Glomerular visceral epithelial cell (primary cell): ENCODE measurements at regions not wholly inside any gene's neighbourhood (a gene's known extent, or its start where the extent isn't known, plus 50 kb on each side); places are given as distances from the start of the nearest gene placed in this dataset.
"Not testable (repeated sequence)": the region's sequence is repeated elsewhere in the genome, so short reads cannot be mapped to it uniquely, and the experiment has no call there.

Experiments
- DNase-seq: peaks from one replicate; pipeline ENCODE4 v3.0.0-alpha.2; 2016; ENCODE audit errors: extremely low spot score

- peak; percentile 3 for DNase-seq
Observed at GRCh38 chr5:72760259-72760658, 56.2 kb upstream of the TNPO1 start.

GRCh38 chr5:72752909-72753308 is 63.6 kb upstream of the TNPO1 start:
- DNase-seq: no peak

- DNase-seq: no peak
Observed at GRCh38 chr5:72749362-72749997, 67.0 kb upstream of the TNPO1 start.

- DNase-seq: no peak
Observed at GRCh38 chr5:72747826-72748225, 68.6 kb upstream of the TNPO1 start.

GRCh38 chr5:72746736-72747135 is 69.7 kb upstream of the TNPO1 start:
- DNase-seq: no peak

GRCh38 chr5:72744136-72744535 is 72.3 kb upstream of the TNPO1 start:
- no peak for DNase-seq

- no peak for DNase-seq
Observed at GRCh38 chr5:72741805-72742204, 74.7 kb upstream of the TNPO1 start.

- no peak for DNase-seq
Observed at GRCh38 chr5:72733810-72734209, 82.7 kb upstream of the TNPO1 start.

- DNase-seq: no peak
Observed at GRCh38 chr5:72723581-72723980, 92.9 kb upstream of the TNPO1 start.

- no peak for DNase-seq
Observed at GRCh38 chr5:72722792-72723452, 93.5 kb upstream of the TNPO1 start.

- DNase-seq: no peak
Observed at GRCh38 chr5:72721844-72722243, 94.6 kb upstream of the TNPO1 start.

- DNase-seq: no peak
Observed at GRCh38 chr5:72720205-72720604, 96.3 kb upstream of the TNPO1 start.

- DNase-seq: no peak
Observed at GRCh38 chr5:72711351-72711750, 105.1 kb upstream of the TNPO1 start.

GRCh38 chr5:72709341-72709740 is 107.1 kb upstream of the TNPO1 start:
- DNase-seq: no peak

- no peak for DNase-seq
Observed at GRCh38 chr5:72705178-72705577, 111.3 kb upstream of the TNPO1 start.

GRCh38 chr5:72703876-72704275 is 112.6 kb upstream of the TNPO1 start:
- DNase-seq: no peak

- DNase-seq: no peak
Observed at GRCh38 chr5:72702881-72703434, 113.5 kb upstream of the TNPO1 start.

- DNase-seq: not testable (repeated sequence)
Observed at GRCh38 chr5:72702105-72702504, 114.4 kb upstream of the TNPO1 start.

GRCh38 chr5:72698481-72698880 is 118.0 kb upstream of the TNPO1 start:
- no peak for DNase-seq

GRCh38 chr5:72697622-72698021 is 118.8 kb upstream of the TNPO1 start:
- DNase-seq: no peak

- DNase-seq: no peak
Observed at GRCh38 chr5:72695659-72696058, 120.8 kb upstream of the TNPO1 start.

GRCh38 chr5:72694856-72695255 is 121.6 kb upstream of the TNPO1 start:
- DNase-seq: no peak

GRCh38 chr5:72693546-72694205 is 122.8 kb upstream of the TNPO1 start:
- DNase-seq: no peak
